LoVo (cell line): ENCODE measurements at regions not wholly inside any gene's neighbourhood (a gene's known extent, or its start where the extent isn't known, plus 50 kb on each side); places are given as distances from the start of the nearest gene placed in this dataset.
"Not testable (repeated sequence)": the region's sequence is repeated elsewhere in the genome, so short reads cannot be mapped to it uniquely, and the experiment has no call there.

Experiments
- DNase-seq: peaks from one replicate; pipeline ENCODE4 v3.0.0-alpha.2; 2016; ENCODE audit warnings: low spot score

GRCh38 chr11:3307584-3307983 lies 71.4 kb downstream of the ZNF195 start:
- DNase-seq, result not testable (repeated sequence)

- not testable (repeated sequence) for DNase-seq
Observed at GRCh38 chr11:3301060-3301459, 68.8 kb upstream of the MRGPRE start.

GRCh38 chr11:3300579-3300978 lies 68.4 kb upstream of the MRGPRE start:
- DNase-seq, result not testable (repeated sequence)

GRCh38 chr11:3297834-3298233 lies 65.6 kb upstream of the MRGPRE start:
- DNase-seq, result peak; percentile 0

- DNase-seq, result not testable (repeated sequence)
Observed at GRCh38 chr11:3290563-3290962, 58.3 kb upstream of the MRGPRE start.

- not testable (repeated sequence) for DNase-seq
Observed at GRCh38 chr11:3287326-3287905, 55.2 kb upstream of the MRGPRE start.

- DNase-seq, result not testable (repeated sequence)
Observed at GRCh38 chr11:3285261-3285660, 53.0 kb upstream of the MRGPRE start.

- DNase-seq, result not testable (repeated sequence)
Observed at GRCh38 chr11:3284248-3284647, 52.0 kb upstream of the MRGPRE start.

- DNase-seq, result not testable (repeated sequence)
Observed at GRCh38 chr11:3282692-3283091, 50.5 kb upstream of the MRGPRE start.
